ENCODE measurements at regions not wholly inside any gene's neighbourhood (a gene's known extent, or its start where the extent isn't known, plus 50 kb on each side); places are given as distances from the start of the nearest gene placed in this dataset.

DNA sequence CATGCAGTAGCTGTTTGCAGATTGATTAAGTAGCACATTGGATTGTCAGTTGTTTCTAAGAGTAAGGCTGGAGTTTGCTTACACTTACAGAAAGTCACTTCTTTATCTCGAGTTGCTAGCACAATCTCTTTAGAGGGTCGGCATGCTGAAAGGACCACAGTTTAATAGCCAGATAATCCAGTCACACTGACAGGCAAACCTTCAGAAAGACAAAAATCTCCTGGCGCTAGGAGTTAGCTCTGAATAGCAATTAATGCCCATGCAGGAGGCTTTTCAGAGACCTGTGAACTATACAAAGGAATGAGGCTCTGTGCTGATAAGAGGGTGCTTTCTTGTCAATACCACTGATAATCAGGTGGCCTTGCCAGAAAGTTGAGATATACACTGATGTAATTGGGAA lies 1043.0 kb downstream of the AACS start:
- TF ChIP-seq, protein P1, sequence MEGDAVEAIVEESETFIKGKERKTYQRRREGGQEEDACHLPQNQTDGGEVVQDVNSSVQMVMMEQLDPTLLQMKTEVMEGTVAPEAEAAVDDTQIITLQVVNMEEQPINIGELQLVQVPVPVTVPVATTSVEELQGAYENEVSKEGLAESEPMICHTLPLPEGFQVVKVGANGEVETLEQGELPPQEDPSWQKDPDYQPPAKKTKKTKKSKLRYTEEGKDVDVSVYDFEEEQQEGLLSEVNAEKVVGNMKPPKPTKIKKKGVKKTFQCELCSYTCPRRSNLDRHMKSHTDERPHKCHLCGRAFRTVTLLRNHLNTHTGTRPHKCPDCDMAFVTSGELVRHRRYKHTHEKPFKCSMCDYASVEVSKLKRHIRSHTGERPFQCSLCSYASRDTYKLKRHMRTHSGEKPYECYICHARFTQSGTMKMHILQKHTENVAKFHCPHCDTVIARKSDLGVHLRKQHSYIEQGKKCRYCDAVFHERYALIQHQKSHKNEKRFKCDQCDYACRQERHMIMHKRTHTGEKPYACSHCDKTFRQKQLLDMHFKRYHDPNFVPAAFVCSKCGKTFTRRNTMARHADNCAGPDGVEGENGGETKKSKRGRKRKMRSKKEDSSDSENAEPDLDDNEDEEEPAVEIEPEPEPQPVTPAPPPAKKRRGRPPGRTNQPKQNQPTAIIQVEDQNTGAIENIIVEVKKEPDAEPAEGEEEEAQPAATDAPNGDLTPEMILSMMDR (IDR thresholded peaks at IDR 0.05; ENCODE audit: low read depth, low read length) = no peak
- Histone ChIP-seq H3K27ac (ENCODE audit: low read depth, low read length) (no peak overlapping the region), H3K27me3 (ENCODE audit: control insufficient read depth, insufficient read depth, low read length) (no peaks in the 10 kb centered on the region), H3K9me3 (ENCODE audit: control insufficient read depth, insufficient read depth, low read length) (peaks cover 21% of the 10 kb centered on the region), H3K4me3 (ENCODE audit: low read depth, low read length) (no peak overlapping the region)
- DNase-seq (ENCODE audit: low read depth, low spot score) = no peak
- CTCF ChIA-PET = no interaction called here
- POLR2A ChIA-PET = no interaction called here

DNA sequence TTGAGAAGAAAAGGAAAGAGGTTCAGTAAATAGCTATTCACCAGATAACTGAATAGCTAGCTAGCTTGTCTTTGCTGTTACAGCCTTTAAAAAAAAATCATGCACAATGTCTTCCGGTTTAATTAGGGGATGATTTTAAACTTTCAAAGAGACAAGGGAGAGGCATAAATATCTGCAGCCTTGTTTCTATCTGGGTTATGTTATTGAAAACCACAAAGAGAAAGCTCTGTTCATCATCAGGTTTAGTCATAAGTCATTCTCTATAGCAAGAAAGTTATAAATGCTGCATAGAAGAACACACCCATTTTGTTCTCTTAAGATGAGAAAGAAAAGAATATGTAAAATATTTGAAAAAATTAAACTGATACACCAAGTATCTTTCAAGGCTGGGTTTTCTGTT lies 1046.9 kb downstream of the AACS start:
- H3K4me3 ChIP-seq (ENCODE audit: low read depth, low read length) = no peak overlapping the region
- ChIA-PET CTCF (no interaction called here), POLR2A (no interaction called here)
- H3K27me3 ChIP-seq (ENCODE audit: control insufficient read depth, insufficient read depth, low read length) = no peaks in the 10 kb centered on the region
- TF ChIP-seq, protein P1 (IDR thresholded peaks at IDR 0.05; ENCODE audit: low read depth, low read length) = no peak
- H3K27ac ChIP-seq (ENCODE audit: low read depth, low read length) = no peak overlapping the region
- DNase-seq (ENCODE audit: low read depth, low spot score) = no peak
- H3K9me3 ChIP-seq (ENCODE audit: control insufficient read depth, insufficient read depth, low read length) = peaks cover 23% of the 10 kb centered on the region

DNA sequence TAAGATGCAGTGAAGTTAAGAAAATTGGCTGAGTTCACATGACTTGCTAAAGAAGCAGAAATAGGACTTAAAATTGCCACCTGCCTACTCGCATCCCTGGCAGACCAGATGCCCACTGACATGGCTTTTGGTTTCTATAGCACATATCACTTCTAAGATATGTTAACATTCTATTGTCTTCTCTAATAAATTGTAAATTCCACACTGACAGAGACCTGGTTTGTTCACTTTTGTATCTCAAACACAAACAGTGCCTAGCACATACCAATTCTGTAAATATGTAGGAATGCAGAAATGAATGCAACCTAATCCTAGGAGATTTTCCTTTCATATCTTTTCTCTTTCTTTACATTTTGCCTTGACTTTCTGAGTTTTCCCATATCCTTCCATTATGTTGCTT lies 1047.6 kb downstream of the AACS start:
- ChIA-PET CTCF (no interaction called here), POLR2A (no interaction called here)
- Histone ChIP-seq H3K27ac (ENCODE audit: low read depth, low read length) (no peak overlapping the region), H3K4me3 (ENCODE audit: low read depth, low read length) (no peak overlapping the region), H3K9me3 (ENCODE audit: control insufficient read depth, insufficient read depth, low read length) (peaks cover 20% of the 10 kb centered on the region), H3K27me3 (ENCODE audit: control insufficient read depth, insufficient read depth, low read length) (no peaks in the 10 kb centered on the region)
- TF ChIP-seq, protein P1 (IDR thresholded peaks at IDR 0.05; ENCODE audit: low read depth, low read length) = no peak
- DNase-seq (ENCODE audit: low read depth, low spot score) = no peak

DNA sequence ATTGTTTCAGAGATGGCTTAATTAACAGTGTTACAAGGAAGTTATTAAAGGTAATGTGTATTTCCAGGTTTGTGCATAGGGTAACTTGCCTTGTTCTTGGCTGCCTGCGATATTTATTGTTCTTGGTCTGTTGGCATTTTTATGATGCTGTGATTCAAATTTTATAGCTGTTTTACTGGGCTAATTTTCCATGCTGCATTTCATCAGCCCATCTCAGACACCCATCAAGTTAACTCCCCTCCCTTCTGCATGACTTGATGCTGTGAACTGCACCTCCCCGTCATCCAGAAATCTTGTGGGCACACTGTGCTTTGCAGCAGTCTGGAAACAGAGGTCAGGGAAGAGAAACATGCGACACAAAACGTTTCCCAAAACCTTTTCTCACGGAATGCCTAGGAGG lies 1049.2 kb downstream of the AACS start:
- CTCF ChIA-PET = no interaction called here
- TF ChIP-seq, protein P1 (IDR thresholded peaks at IDR 0.05; ENCODE audit: low read depth, low read length) = no peak
- no peak for DNase-seq (ENCODE audit: low read depth, low spot score)
- H3K27me3 ChIP-seq (ENCODE audit: control insufficient read depth, insufficient read depth, low read length) = no peaks in the 10 kb centered on the region
- no peak overlapping the region for H3K4me3 ChIP-seq (ENCODE audit: low read depth, low read length)
- H3K9me3 ChIP-seq (ENCODE audit: control insufficient read depth, insufficient read depth, low read length) = peaks cover 25% of the 10 kb centered on the region
- H3K27ac ChIP-seq (ENCODE audit: low read depth, low read length) = no peak overlapping the region
- POLR2A ChIA-PET = no interaction called here

DNA sequence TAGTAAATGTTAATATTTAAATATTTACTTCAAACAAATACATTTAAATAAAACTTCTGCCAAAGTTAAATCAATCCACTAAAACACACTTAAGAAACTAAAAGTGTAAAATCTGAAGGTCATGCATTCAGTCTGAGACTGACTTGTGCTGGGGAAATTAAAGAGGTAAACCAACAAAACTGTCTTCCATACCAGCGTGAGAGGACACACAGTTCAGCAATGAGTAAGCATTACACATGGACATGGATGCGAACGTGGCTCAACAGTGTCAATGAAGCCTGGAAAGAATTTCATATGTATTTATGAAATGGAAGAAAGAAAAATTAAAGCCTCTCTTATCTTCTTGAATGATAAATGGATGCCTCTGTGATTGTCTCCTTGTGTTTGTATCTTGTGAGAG lies 1052.3 kb downstream of the AACS start:
- H3K27ac ChIP-seq (ENCODE audit: low read depth, low read length) = no peak overlapping the region
- TF ChIP-seq, protein P1 (IDR thresholded peaks at IDR 0.05; ENCODE audit: low read depth, low read length) = no peak
- POLR2A ChIA-PET = no interaction called here

More for the DNA sequence above, 1052.3 kb downstream of the AACS start:
- Histone ChIP-seq H3K27me3 (ENCODE audit: control insufficient read depth, insufficient read depth, low read length) (no peaks in the 10 kb centered on the region), H3K4me3 (ENCODE audit: low read depth, low read length) (no peak overlapping the region), H3K9me3 (ENCODE audit: control insufficient read depth, insufficient read depth, low read length) (peaks cover 23% of the 10 kb centered on the region)
- DNase-seq (ENCODE audit: low read depth, low spot score) = no peak
- CTCF ChIA-PET = no interaction called here
